GM19395 (cell line): ENCODE measurements at regions not wholly inside any gene's neighbourhood (a gene's known extent, or its start where the extent isn't known, plus 50 kb on each side); places are given as distances from the start of the nearest gene placed in this dataset.
"Not testable (repeated sequence)": the region's sequence is repeated elsewhere in the genome, so short reads cannot be mapped to it uniquely, and the experiment has no call there.

Experiments used
- ATAC-seq: cut with Tn5 transposase; IDR thresholded peaks from one replicate; pipeline ENCODE4 v1.9.1; 2021; ENCODE audit warnings: mild to moderate bottlenecking, moderate library complexity; ENCODE audit not compliant: unreplicated experiment

GRCh38 chr13:73815796-73816195, 318.4 kb downstream of the KLF12 start:
- no peak for ATAC-seq

- ATAC-seq, result no peak
Measured at GRCh38 chr13:73810647-73811046, 323.6 kb downstream of the KLF12 start.

GRCh38 chr13:73809561-73809960, 324.6 kb downstream of the KLF12 start:
- ATAC-seq, result no peak

- ATAC-seq, result no peak
Measured at GRCh38 chr13:73808318-73808717, 325.9 kb downstream of the KLF12 start.

GRCh38 chr13:73805326-73805958, 328.8 kb downstream of the KLF12 start:
- not testable (repeated sequence) for ATAC-seq

- ATAC-seq, result no peak
Measured at GRCh38 chr13:73803997-73804396, 330.2 kb downstream of the KLF12 start.

- no peak for ATAC-seq
Measured at GRCh38 chr13:73800011-73800410, 334.2 kb downstream of the KLF12 start.

GRCh38 chr13:73794755-73795154, 339.4 kb downstream of the KLF12 start:
- no peak for ATAC-seq

GRCh38 chr13:73793361-73793760, 340.8 kb downstream of the KLF12 start:
- ATAC-seq, result no peak

GRCh38 chr13:73792796-73793195, 341.4 kb downstream of the KLF12 start:
- no peak for ATAC-seq

GRCh38 chr13:73782450-73783449, 351.5 kb downstream of the KLF12 start:
- no peak for ATAC-seq

- no peak for ATAC-seq
Measured at GRCh38 chr13:73781384-73781783, 352.8 kb downstream of the KLF12 start.

GRCh38 chr13:73779881-73780280, 354.3 kb downstream of the KLF12 start:
- ATAC-seq, result no peak

- no peak for ATAC-seq
Measured at GRCh38 chr13:73778242-73778864, 355.9 kb downstream of the KLF12 start.

- no peak for ATAC-seq
Measured at GRCh38 chr13:73777134-73777533, 357.1 kb downstream of the KLF12 start.

- no peak for ATAC-seq
Measured at GRCh38 chr13:73776151-73776785, 357.9 kb downstream of the KLF12 start.

- no peak for ATAC-seq
Measured at GRCh38 chr13:73773168-73773549, 361.0 kb downstream of the KLF12 start.

GRCh38 chr13:73772449-73773167, 361.6 kb downstream of the KLF12 start:
- no peak for ATAC-seq

- no peak for ATAC-seq
Measured at GRCh38 chr13:73767747-73768315, 366.4 kb downstream of the KLF12 start.

- ATAC-seq, result no peak
Measured at GRCh38 chr13:73767191-73767741, 366.9 kb downstream of the KLF12 start.
